ENCODE measurements at regions not wholly inside any gene's neighbourhood (a gene's known extent, or its start where the extent isn't known, plus 50 kb on each side); places are given as distances from the start of the nearest gene placed in this dataset.

DNA sequence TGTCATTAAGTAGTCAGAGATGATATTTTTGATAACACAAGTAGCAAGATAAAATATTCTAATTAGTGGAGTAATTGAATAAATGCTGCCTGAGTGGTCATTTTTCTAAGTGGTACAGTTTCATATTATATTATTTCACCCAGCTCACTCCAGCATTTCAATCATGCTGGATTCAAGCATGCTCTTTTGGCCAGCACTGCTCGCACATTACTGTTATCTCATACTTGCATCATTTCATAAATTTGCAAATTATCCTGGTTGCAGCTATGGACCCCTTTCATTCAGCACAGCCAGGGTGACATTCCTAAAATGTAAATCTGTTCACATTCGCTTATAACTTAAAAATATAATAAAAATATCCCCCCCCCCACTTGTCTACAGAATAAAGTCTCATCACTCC is 520.8 kb upstream of the CYLC2 start:
- TF ChIP-seq, protein P1, sequence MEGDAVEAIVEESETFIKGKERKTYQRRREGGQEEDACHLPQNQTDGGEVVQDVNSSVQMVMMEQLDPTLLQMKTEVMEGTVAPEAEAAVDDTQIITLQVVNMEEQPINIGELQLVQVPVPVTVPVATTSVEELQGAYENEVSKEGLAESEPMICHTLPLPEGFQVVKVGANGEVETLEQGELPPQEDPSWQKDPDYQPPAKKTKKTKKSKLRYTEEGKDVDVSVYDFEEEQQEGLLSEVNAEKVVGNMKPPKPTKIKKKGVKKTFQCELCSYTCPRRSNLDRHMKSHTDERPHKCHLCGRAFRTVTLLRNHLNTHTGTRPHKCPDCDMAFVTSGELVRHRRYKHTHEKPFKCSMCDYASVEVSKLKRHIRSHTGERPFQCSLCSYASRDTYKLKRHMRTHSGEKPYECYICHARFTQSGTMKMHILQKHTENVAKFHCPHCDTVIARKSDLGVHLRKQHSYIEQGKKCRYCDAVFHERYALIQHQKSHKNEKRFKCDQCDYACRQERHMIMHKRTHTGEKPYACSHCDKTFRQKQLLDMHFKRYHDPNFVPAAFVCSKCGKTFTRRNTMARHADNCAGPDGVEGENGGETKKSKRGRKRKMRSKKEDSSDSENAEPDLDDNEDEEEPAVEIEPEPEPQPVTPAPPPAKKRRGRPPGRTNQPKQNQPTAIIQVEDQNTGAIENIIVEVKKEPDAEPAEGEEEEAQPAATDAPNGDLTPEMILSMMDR (IDR thresholded peaks at IDR 0.05): no peak
- TF ChIP-seq POLR2A (IDR thresholded peaks at IDR 0.05) (no peak), EP300 (IDR thresholded peaks at IDR 0.05) (no peak)
